ENCODE measurements at regions not wholly inside any gene's neighbourhood (a gene's known extent, or its start where the extent isn't known, plus 50 kb on each side); places are given as distances from the start of the nearest gene placed in this dataset.

GRCh38 chr12:91627225-91627624 is 444.6 kb upstream of the DCN start:
- DNase-seq (ENCODE audit: low spot score) = no peak
- no peak overlapping the region for H3K4me3 ChIP-seq
- H3K9me3 ChIP-seq = peaks cover 0 to 7% of the 10 kb centered on the region in 2 donors
- H3K36me3 ChIP-seq = no peaks in the 10 kb centered on the region
- TF ChIP-seq, protein P1, sequence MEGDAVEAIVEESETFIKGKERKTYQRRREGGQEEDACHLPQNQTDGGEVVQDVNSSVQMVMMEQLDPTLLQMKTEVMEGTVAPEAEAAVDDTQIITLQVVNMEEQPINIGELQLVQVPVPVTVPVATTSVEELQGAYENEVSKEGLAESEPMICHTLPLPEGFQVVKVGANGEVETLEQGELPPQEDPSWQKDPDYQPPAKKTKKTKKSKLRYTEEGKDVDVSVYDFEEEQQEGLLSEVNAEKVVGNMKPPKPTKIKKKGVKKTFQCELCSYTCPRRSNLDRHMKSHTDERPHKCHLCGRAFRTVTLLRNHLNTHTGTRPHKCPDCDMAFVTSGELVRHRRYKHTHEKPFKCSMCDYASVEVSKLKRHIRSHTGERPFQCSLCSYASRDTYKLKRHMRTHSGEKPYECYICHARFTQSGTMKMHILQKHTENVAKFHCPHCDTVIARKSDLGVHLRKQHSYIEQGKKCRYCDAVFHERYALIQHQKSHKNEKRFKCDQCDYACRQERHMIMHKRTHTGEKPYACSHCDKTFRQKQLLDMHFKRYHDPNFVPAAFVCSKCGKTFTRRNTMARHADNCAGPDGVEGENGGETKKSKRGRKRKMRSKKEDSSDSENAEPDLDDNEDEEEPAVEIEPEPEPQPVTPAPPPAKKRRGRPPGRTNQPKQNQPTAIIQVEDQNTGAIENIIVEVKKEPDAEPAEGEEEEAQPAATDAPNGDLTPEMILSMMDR (IDR thresholded peaks at IDR 0.05) = no peak
- H3K27ac ChIP-seq = no peak overlapping the region
- no peaks in the 10 kb centered on the region for H3K27me3 ChIP-seq
- H3K4me1 ChIP-seq = no peaks in the 10 kb centered on the region

- H3K4me3 ChIP-seq = no peak overlapping the region
- no peaks in the 10 kb centered on the region for H3K9me3 ChIP-seq
- H3K36me3 ChIP-seq = no peaks in the 10 kb centered on the region
- DNase-seq (ENCODE audit: low spot score) = no peak
- no peaks in the 10 kb centered on the region for H3K27me3 ChIP-seq
- H3K27ac ChIP-seq = no peak overlapping the region
- no peaks in the 10 kb centered on the region for H3K4me1 ChIP-seq
- TF ChIP-seq, protein P1 (IDR thresholded peaks at IDR 0.05) = no peak
Measured at GRCh38 chr12:91622981-91623380, 440.4 kb upstream of the DCN start.

- no peaks in the 10 kb centered on the region for H3K4me1 ChIP-seq
Measured at GRCh38 chr12:91622037-91622436, 439.4 kb upstream of the DCN start.

GRCh38 chr12:91620992-91621391 is 438.4 kb upstream of the DCN start:
- Histone ChIP-seq H3K27me3 (no peaks in the 10 kb centered on the region), H3K9me3 (no peaks in the 10 kb centered on the region), H3K4me3 (no peak overlapping the region), H3K36me3 (no peaks in the 10 kb centered on the region), H3K27ac (no peak overlapping the region), H3K4me1 (no peaks in the 10 kb centered on the region)
- TF ChIP-seq, protein P1 (IDR thresholded peaks at IDR 0.05) = peak in 1 of 2 donors; percentile 40
- DNase-seq (ENCODE audit: low spot score) = no peak

More at GRCh38 chr12:91622037-91622436, 439.4 kb upstream of the DCN start:
- H3K27me3 ChIP-seq = no peaks in the 10 kb centered on the region
- TF ChIP-seq, protein P1 (IDR thresholded peaks at IDR 0.05) = no peak
- DNase-seq (ENCODE audit: low spot score) = no peak
- H3K27ac ChIP-seq = no peak overlapping the region
- H3K9me3 ChIP-seq = no peaks in the 10 kb centered on the region
- no peaks in the 10 kb centered on the region for H3K36me3 ChIP-seq
- H3K4me3 ChIP-seq = no peak overlapping the region

GRCh38 chr12:91620422-91620821 is 437.8 kb upstream of the DCN start:
- H3K4me3 ChIP-seq = no peak overlapping the region
- TF ChIP-seq, protein P1 (IDR thresholded peaks at IDR 0.05) = no peak
- no peak for DNase-seq (ENCODE audit: low spot score)

GRCh38 chr12:91618281-91618680 is 435.7 kb upstream of the DCN start:
- TF ChIP-seq, protein P1 (IDR thresholded peaks at IDR 0.05) = no peak
- Histone ChIP-seq H3K4me1 (no peaks in the 10 kb centered on the region), H3K27me3 (no peaks in the 10 kb centered on the region), H3K36me3 (no peaks in the 10 kb centered on the region), H3K27ac (no peak overlapping the region), H3K4me3 (no peak overlapping the region), H3K9me3 (no peaks in the 10 kb centered on the region)
- DNase-seq (ENCODE audit: low spot score) = no peak

More at GRCh38 chr12:91620422-91620821, 437.8 kb upstream of the DCN start:
- no peaks in the 10 kb centered on the region for H3K9me3 ChIP-seq
- H3K36me3 ChIP-seq = no peaks in the 10 kb centered on the region
- H3K4me1 ChIP-seq = no peaks in the 10 kb centered on the region
- H3K27ac ChIP-seq = no peak overlapping the region
- H3K27me3 ChIP-seq = no peaks in the 10 kb centered on the region

Measured in right atrium auricular region (tissue), 2 donors.